Kidney (tissue), 13 donors: ENCODE measurements at regions not wholly inside any gene's neighbourhood (a gene's known extent, or its start where the extent isn't known, plus 50 kb on each side); places are given as distances from the start of the nearest gene placed in this dataset.

Experiments used
- DNase-seq, 5 donors: peaks; one replicate each; pipeline ENCODE4 v3.0.0-alpha.2; 2013 to 2020
- FAIRE-seq: peaks from 2 replicates; lab custom pipeline; 2012; peaks lifted over from hg19 to GRCh38; lab: Jason Lieb, UNC
- H3K27ac ChIP-seq, 2 donors: one replicate each; pipeline ENCODE4 v1.7.0; 2013; ENCODE audit warnings: low read depth in 2 of 2, low read length in 2 of 2, inconsistent platforms in 1 of 2
- H3K27me3 ChIP-seq: one replicate; pipeline ENCODE4 v1.7.1; 2013; ENCODE audit warnings: low read length, inconsistent platforms; ENCODE audit not compliant: control insufficient read depth, insufficient read depth
- H3K36me3 ChIP-seq, 3 donors: one replicate each; pipeline versions ENCODE4 v1.7.0 to v1.7.1; 2013; ENCODE audit warnings: low read length in 3 of 3, control low read depth in 1 of 3, inconsistent platforms in 1 of 3; ENCODE audit not compliant: insufficient read depth in 3 of 3, control insufficient read depth in 2 of 3
- H3K4me1 ChIP-seq, 3 donors: one replicate each; pipeline versions ENCODE4 v1.7.0 to v1.7.1; 2013; ENCODE audit warnings: low read length in 3 of 3, inconsistent platforms in 1 of 3, low read depth in 1 of 3; ENCODE audit not compliant: control insufficient read depth in 2 of 3, insufficient read depth in 2 of 3
- H3K4me3 ChIP-seq, 3 donors: one replicate each; pipeline versions ENCODE4 v1.7.0 to v1.8.1; 2013; ENCODE audit warnings: low read length in 3 of 3, control low read depth in 1 of 3, inconsistent platforms in 1 of 3
- H3K9ac ChIP-seq, 3 donors: one replicate each; pipeline versions ENCODE4 v1.7.0 to v1.7.1; 2013; ENCODE audit warnings: low read length in 3 of 3, control low read depth in 1 of 3, inconsistent platforms in 1 of 3
- H3K9me3 ChIP-seq, 3 donors: one replicate each; pipeline versions ENCODE4 v1.7.0 to v1.7.1; 2013; ENCODE audit warnings: low read length in 3 of 3, control low read depth in 1 of 3, inconsistent platforms in 1 of 3; ENCODE audit not compliant: control insufficient read depth in 2 of 3, insufficient read depth in 1 of 3
- CTCF ChIP-seq: IDR thresholded peaks from 3 replicates; pipeline ENCODE4 v1.5.1; 2012; ENCODE audit warnings: mild to moderate bottlenecking, moderate library complexity, borderline replicate concordance; ENCODE audit not compliant: insufficient read depth; ENCODE audit errors: extremely low read depth
- intact Hi-C: fragments of 100-400 bp; cut with DNase I; formaldehyde crosslinking; loops from one replicate; pipeline ENCODE4 v1.11.1; 2022
- donor health status: control.
- donor health status: control.
- donor health status: control.
- donor health status: control.
- donor health status: control.
- donor health status: DM: yes; HTN: yes; CAD: no.
- donor health status: Normal renal cell carcinoma (clear cell type).

GRCh38 chr11:129324533-129325175 lies 51.0 kb upstream of the BARX2 start:
- H3K4me1 ChIP-seq, result no peaks in the 10 kb centered on the region
- intact Hi-C loops, result no loop called here
- DNase-seq, result peak in 2 of 5 donors; percentile 17 to 33
- no peak for FAIRE-seq
- no peak overlapping the region for H3K4me3 ChIP-seq
- H3K9ac ChIP-seq, result no peak overlapping the region
- TF ChIP-seq CTCF, result no peak
- H3K9me3 ChIP-seq, result no peaks in the 10 kb centered on the region
- no peak overlapping the region for H3K27ac ChIP-seq
- H3K36me3 ChIP-seq, result no peaks in the 10 kb centered on the region
- no peaks in the 10 kb centered on the region for H3K27me3 ChIP-seq

- no peaks in the 10 kb centered on the region for H3K27me3 ChIP-seq
- H3K4me1 ChIP-seq, result no peaks in the 10 kb centered on the region
- no peak overlapping the region for H3K27ac ChIP-seq
- FAIRE-seq, result no peak
- no peak overlapping the region for H3K4me3 ChIP-seq
- TF ChIP-seq CTCF, result no peak
- H3K36me3 ChIP-seq, result no peaks in the 10 kb centered on the region
- intact Hi-C loops, result no loop called here
- H3K9me3 ChIP-seq, result no peaks in the 10 kb centered on the region
- DNase-seq, result peak in 1 of 5 donors; percentile 13
- no peak overlapping the region for H3K9ac ChIP-seq
Measured at GRCh38 chr11:129323896-129324502, 51.6 kb upstream of the BARX2 start.

- no peak overlapping the region for H3K4me3 ChIP-seq
- no peak for DNase-seq
- no peak for TF ChIP-seq CTCF
- no peak for FAIRE-seq
- H3K9ac ChIP-seq, result no peak overlapping the region
- H3K36me3 ChIP-seq, result no peaks in the 10 kb centered on the region
- H3K9me3 ChIP-seq, result no peaks in the 10 kb centered on the region
- H3K4me1 ChIP-seq, result no peaks in the 10 kb centered on the region
- H3K27ac ChIP-seq, result no peak overlapping the region
- intact Hi-C loops, result no loop called here
- H3K27me3 ChIP-seq, result no peaks in the 10 kb centered on the region
Measured at GRCh38 chr11:129322941-129323340, 52.7 kb upstream of the BARX2 start.
